IMR-90 (cell line): ENCODE measurements at regions not wholly inside any gene's neighbourhood (a gene's known extent, or its start where the extent isn't known, plus 50 kb on each side); places are given as distances from the start of the nearest gene placed in this dataset.

Source experiments
- ATAC-seq: fragments of 200-7000 bp; cut with Tn5 transposase; 2 replicates; pipeline ENCODE4 v1.9.1; 2020; ENCODE audit warnings: low read depth, mild to moderate bottlenecking, moderate library complexity
- BruUV-seq: library from RNA; stranded (reverse); fragments of 400-500 nt; replicated peaks from 2 replicates; lab custom pipeline; 2021; lab: Mats Ljungman, UMichigan
- CTCF ChIA-PET: fragments of 300-600 bp; formaldehyde crosslinking; extraction: SDS; loops from one replicate; lab custom pipeline; 2021; ENCODE audit warnings: antibody characterized with exemption; lab: Yijun Ruan, JAX
- POLR2A ChIA-PET: fragments of 300-600 bp; sonication (Branson Sonifier 250); formaldehyde crosslinking; loops from one replicate; lab custom pipeline; 2022; ENCODE audit warnings: antibody characterized with exemption; ENCODE audit not compliant: unreplicated experiment; lab: Charles Lee
- DNase-seq: peaks from one replicate; pipeline ENCODE4 v3.0.0; 2013
- H2AFZ ChIP-seq: replicated peaks from 2 replicates; pipeline ENCODE3; 2013; ENCODE audit warnings: low read length, mild to moderate bottlenecking; ENCODE audit not compliant: poor library complexity
- H2AK5ac ChIP-seq: 2 replicates; pipeline ENCODE4 v1.6.1; 2013; ENCODE audit warnings: low read depth, low read length, inconsistent platforms
- H2AK9ac ChIP-seq: replicated peaks from 2 replicates; pipeline ENCODE3; 2013; ENCODE audit warnings: mild to moderate bottlenecking, low read depth, low read length, moderate library complexity; ENCODE audit not compliant: poor library complexity
- H2BK120ac ChIP-seq: 2 replicates; pipeline ENCODE4 v1.6.1; 2013; ENCODE audit warnings: low read depth, low read length, inconsistent platforms
- H2BK15ac ChIP-seq: 3 replicates; pipeline ENCODE4 v1.6.1; 2013; ENCODE audit warnings: low read depth, low read length, inconsistent platforms
- H2BK20ac ChIP-seq: 2 replicates; pipeline ENCODE4 v1.6.1; 2013; ENCODE audit warnings: low read depth, mild to moderate bottlenecking, inconsistent platforms, low read length, moderate library complexity
- H2BK5ac ChIP-seq: 2 replicates; pipeline ENCODE4 v1.6.1; 2013; ENCODE audit warnings: mild to moderate bottlenecking, low read depth, low read length, inconsistent platforms; ENCODE audit not compliant: poor library complexity, severe bottlenecking
- H3K14ac ChIP-seq: replicated peaks from 2 replicates; pipeline ENCODE4 v1.6.1; 2013; ENCODE audit warnings: low read depth, low read length, inconsistent platforms
- H3K18ac ChIP-seq: 2 replicates; pipeline ENCODE4 v1.6.1; 2013; ENCODE audit warnings: low read depth, low read length, control low read depth
- H3K23ac ChIP-seq: 2 replicates; pipeline ENCODE4 v1.6.1; 2013; ENCODE audit warnings: low read depth, low read length, inconsistent platforms
- H3K27ac ChIP-seq: 2 replicates; pipeline ENCODE4 v1.5.1; 2013; ENCODE audit warnings: mild to moderate bottlenecking, control low read depth, low read length; ENCODE audit not compliant: insufficient read depth
- H3K27me3 ChIP-seq: 2 replicates; pipeline ENCODE4 v1.6.1; 2013; ENCODE audit warnings: low read length; ENCODE audit not compliant: control insufficient read depth, insufficient read depth
- H3K36me3 ChIP-seq: 2 replicates; pipeline ENCODE4 v1.6.1; 2013; ENCODE audit warnings: low read length, mixed read lengths; ENCODE audit not compliant: control insufficient read depth, insufficient read depth
- H3K4ac ChIP-seq: 2 replicates; pipeline ENCODE4 v1.6.1; 2013; ENCODE audit warnings: low read depth, low read length, inconsistent platforms
- H3K4me1 ChIP-seq: 2 replicates; pipeline ENCODE4 v1.6.1; 2013; ENCODE audit warnings: low read length, mixed read lengths; ENCODE audit not compliant: control insufficient read depth, insufficient read depth
- H3K4me2 ChIP-seq: 2 replicates; pipeline ENCODE4 v1.6.1; 2013; ENCODE audit warnings: low read depth, mild to moderate bottlenecking, control low read depth, low read length, moderate library complexity
- H3K4me3 ChIP-seq: 2 replicates; pipeline ENCODE4 v1.5.1; 2013; ENCODE audit warnings: low read depth, mild to moderate bottlenecking, control low read depth, low read length, moderate library complexity; ENCODE audit not compliant: insufficient read depth
- H3K56ac ChIP-seq: 2 replicates; pipeline ENCODE4 v1.6.1; 2013; ENCODE audit warnings: low read length, inconsistent platforms; ENCODE audit not compliant: insufficient read depth; ENCODE audit errors: extremely low read depth
- H3K79me1 ChIP-seq, 2 experiments: 2 replicates each; pipeline ENCODE4 v1.6.1; 2013; ENCODE audit warnings: low read length in 2 of 2, inconsistent platforms in 1 of 2, low read depth in 1 of 2
- H3K9ac ChIP-seq: 2 replicates; pipeline ENCODE4 v1.6.1; 2013; ENCODE audit warnings: low read depth, low read length, control low read depth
- H3K9me1 ChIP-seq: 2 replicates; pipeline ENCODE4 v1.6.1; 2013; ENCODE audit warnings: low read length, inconsistent platforms; ENCODE audit not compliant: insufficient read depth
- H3K9me3 ChIP-seq: 2 replicates; pipeline ENCODE4 v1.6.1; 2013; ENCODE audit warnings: low read length; ENCODE audit not compliant: control insufficient read depth, insufficient read depth
- H4K20me1 ChIP-seq: 2 replicates; pipeline ENCODE4 v1.6.1; 2013; ENCODE audit warnings: low read length, inconsistent platforms; ENCODE audit not compliant: insufficient read depth
- H4K5ac ChIP-seq: 2 replicates; pipeline ENCODE4 v1.6.1; 2013; ENCODE audit warnings: mild to moderate bottlenecking, low read depth, low read length, control low read depth
- H4K8ac ChIP-seq, 2 experiments: 2 replicates each; pipeline ENCODE4 v1.6.1; 2013; ENCODE audit warnings: low read depth in 2 of 2, low read length in 2 of 2, control low read depth in 1 of 2, inconsistent platforms in 1 of 2
- H4K91ac ChIP-seq: 2 replicates; pipeline ENCODE4 v1.6.1; 2013; ENCODE audit warnings: low read depth, low read length, inconsistent platforms; ENCODE audit not compliant: insufficient read depth
- CEBPB ChIP-seq: IDR thresholded peaks from 2 replicates; pipeline ENCODE4 v1.6.1; 2012; ENCODE audit warnings: low read depth, low read length, improper control_type of control experiment
- MAFK ChIP-seq: IDR thresholded peaks from 2 replicates; pipeline ENCODE4 v1.6.1; 2012; ENCODE audit warnings: low read depth, low read length, improper control_type of control experiment
- RFX5 ChIP-seq: IDR thresholded peaks from 2 replicates; pipeline ENCODE4 v1.8.0; 2012; ENCODE audit warnings: low read depth, mild to moderate bottlenecking, low read length, moderate library complexity
- WGBS, 2 experiments: methylation state at CpG; one replicate each; pipeline versions ENCODE4 v1.1.5 to v1.1.7; 2013; ENCODE audit warnings: missing lambda C conversion rate in 2 of 2; ENCODE audit not compliant: insufficient read length in 1 of 2; ENCODE audit errors: extremely low coverage in 2 of 2; 5-methylcytosine and 5-hydroxymethylcytosine counted together
- dilution Hi-C: fragments of 300-500 bp; cut with HindIII; formaldehyde crosslinking; loops from one replicate; pipeline ENCODE4 v1.14.3; 2018; ENCODE audit warnings: low sequenced_read_pairs; ENCODE audit not compliant: unreplicated experiment
- in situ Hi-C: fragments of 300-500 bp; cut with MboI; formaldehyde crosslinking; loops from 3 replicates; pipeline ENCODE4 v1.14.3; 2019; ENCODE audit warnings: low sequenced_read_pairs, inconsistent platforms, mixed read lengths
- intact Hi-C: fragments of 100-400 bp; cut with micrococcal nuclease; formaldehyde crosslinking; loops from 2 replicates; pipeline ENCODE4 v1.10.0; 2022

DNA sequence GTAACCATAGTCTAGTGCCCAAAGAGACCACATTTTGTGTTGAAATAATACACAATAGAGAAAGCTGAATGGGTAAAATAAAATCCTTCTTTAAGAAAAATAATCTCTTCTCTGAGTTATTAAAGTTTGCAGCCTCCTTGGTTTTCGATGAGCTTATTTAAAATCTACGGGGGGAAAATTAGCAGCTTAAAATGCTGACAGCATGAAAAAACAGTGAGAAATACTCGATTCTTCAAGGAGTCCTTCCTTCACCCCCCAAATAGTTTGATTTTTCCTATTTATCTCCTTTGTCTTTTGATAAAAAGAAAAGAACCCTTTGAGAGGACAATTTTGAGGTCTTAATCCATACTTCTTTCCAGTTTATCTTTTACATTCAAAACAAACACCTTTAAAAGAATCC is 394.0 kb upstream of the B3GALT2 start:
- Histone ChIP-seq H2AFZ (no peak overlapping the region), H2BK5ac (no peak overlapping the region), H4K5ac (no peak overlapping the region), H3K9ac (no peak overlapping the region), H2BK120ac (no peak overlapping the region), H4K20me1 (no peaks in the 10 kb centered on the region), H4K8ac (no peak overlapping the region), H2AK5ac (no peak overlapping the region), H3K4me3 (no peak overlapping the region), H3K79me1 (no peaks in the 10 kb centered on the region), H3K27me3 (no peaks in the 10 kb centered on the region), H3K4ac (no peak overlapping the region), H3K4me1 (no peaks in the 10 kb centered on the region), H3K9me1 (no peaks in the 10 kb centered on the region), H3K36me3 (no peaks in the 10 kb centered on the region), H3K4me2 (no peak overlapping the region), H2AK9ac (no peak overlapping the region), H3K23ac (no peak overlapping the region), H3K18ac (no peak overlapping the region), H3K27ac (no peak overlapping the region), H2BK15ac (no peak overlapping the region), H2BK20ac (no peak overlapping the region), H4K91ac (no peak overlapping the region), H3K56ac (no peak overlapping the region), H3K9me3 (no peaks in the 10 kb centered on the region), H3K14ac (no peak overlapping the region)
- BruUV-seq: no TSS peak
- in situ Hi-C loops (no loop called here), intact Hi-C loops (no loop called here), dilution Hi-C loops (no loop called here)
- no peak for DNase-seq
- no peak for ATAC-seq
- ChIA-PET CTCF (no interaction called here), POLR2A (no interaction called here)
- no peak for TF ChIP-seq RFX5
- no peak for TF ChIP-seq CEBPB
- TF ChIP-seq MAFK: peak; percentile 63
- WGBS, 2 experiments: no CpG with 5 or more reads among the region's 3 CpGs
